IMR-90 (cell line): ENCODE measurements at regions not wholly inside any gene's neighbourhood (a gene's known extent, or its start where the extent isn't known, plus 50 kb on each side); places are given as distances from the start of the nearest gene placed in this dataset.

ENCODE experiments used
- ATAC-seq: fragments of 200-7000 bp; cut with Tn5 transposase; 2 replicates; pipeline ENCODE4 v1.9.1; 2020; ENCODE audit warnings: low read depth, mild to moderate bottlenecking, moderate library complexity
- BruUV-seq: library from RNA; stranded (reverse); fragments of 400-500 nt; replicated peaks from 2 replicates; lab custom pipeline; 2021; lab: Mats Ljungman, UMichigan
- CTCF ChIA-PET: fragments of 300-600 bp; formaldehyde crosslinking; extraction: SDS; loops from one replicate; lab custom pipeline; 2021; ENCODE audit warnings: antibody characterized with exemption; lab: Yijun Ruan, JAX
- POLR2A ChIA-PET: fragments of 300-600 bp; sonication (Branson Sonifier 250); formaldehyde crosslinking; loops from one replicate; lab custom pipeline; 2022; ENCODE audit warnings: antibody characterized with exemption; ENCODE audit not compliant: unreplicated experiment; lab: Charles Lee
- DNase-seq: peaks from one replicate; pipeline ENCODE4 v3.0.0; 2013
- H2AFZ ChIP-seq: replicated peaks from 2 replicates; pipeline ENCODE3; 2013; ENCODE audit warnings: low read length, mild to moderate bottlenecking; ENCODE audit not compliant: poor library complexity
- H2AK5ac ChIP-seq: 2 replicates; pipeline ENCODE4 v1.6.1; 2013; ENCODE audit warnings: low read depth, low read length, inconsistent platforms
- H2AK9ac ChIP-seq: replicated peaks from 2 replicates; pipeline ENCODE3; 2013; ENCODE audit warnings: mild to moderate bottlenecking, low read depth, low read length, moderate library complexity; ENCODE audit not compliant: poor library complexity
- H2BK120ac ChIP-seq: 2 replicates; pipeline ENCODE4 v1.6.1; 2013; ENCODE audit warnings: low read depth, low read length, inconsistent platforms
- H2BK15ac ChIP-seq: 3 replicates; pipeline ENCODE4 v1.6.1; 2013; ENCODE audit warnings: low read depth, low read length, inconsistent platforms
- H2BK20ac ChIP-seq: 2 replicates; pipeline ENCODE4 v1.6.1; 2013; ENCODE audit warnings: low read depth, mild to moderate bottlenecking, inconsistent platforms, low read length, moderate library complexity
- H2BK5ac ChIP-seq: 2 replicates; pipeline ENCODE4 v1.6.1; 2013; ENCODE audit warnings: mild to moderate bottlenecking, low read depth, low read length, inconsistent platforms; ENCODE audit not compliant: poor library complexity, severe bottlenecking
- H3K14ac ChIP-seq: replicated peaks from 2 replicates; pipeline ENCODE4 v1.6.1; 2013; ENCODE audit warnings: low read depth, low read length, inconsistent platforms
- H3K18ac ChIP-seq: 2 replicates; pipeline ENCODE4 v1.6.1; 2013; ENCODE audit warnings: low read depth, low read length, control low read depth
- H3K23ac ChIP-seq: 2 replicates; pipeline ENCODE4 v1.6.1; 2013; ENCODE audit warnings: low read depth, low read length, inconsistent platforms
- H3K27ac ChIP-seq: 2 replicates; pipeline ENCODE4 v1.5.1; 2013; ENCODE audit warnings: mild to moderate bottlenecking, control low read depth, low read length; ENCODE audit not compliant: insufficient read depth
- H3K27me3 ChIP-seq: 2 replicates; pipeline ENCODE4 v1.6.1; 2013; ENCODE audit warnings: low read length; ENCODE audit not compliant: control insufficient read depth, insufficient read depth
- H3K36me3 ChIP-seq: 2 replicates; pipeline ENCODE4 v1.6.1; 2013; ENCODE audit warnings: low read length, mixed read lengths; ENCODE audit not compliant: control insufficient read depth, insufficient read depth
- H3K4ac ChIP-seq: 2 replicates; pipeline ENCODE4 v1.6.1; 2013; ENCODE audit warnings: low read depth, low read length, inconsistent platforms
- H3K4me1 ChIP-seq: 2 replicates; pipeline ENCODE4 v1.6.1; 2013; ENCODE audit warnings: low read length, mixed read lengths; ENCODE audit not compliant: control insufficient read depth, insufficient read depth
- H3K4me2 ChIP-seq: 2 replicates; pipeline ENCODE4 v1.6.1; 2013; ENCODE audit warnings: low read depth, mild to moderate bottlenecking, control low read depth, low read length, moderate library complexity
- H3K4me3 ChIP-seq: 2 replicates; pipeline ENCODE4 v1.5.1; 2013; ENCODE audit warnings: low read depth, mild to moderate bottlenecking, control low read depth, low read length, moderate library complexity; ENCODE audit not compliant: insufficient read depth
- H3K56ac ChIP-seq: 2 replicates; pipeline ENCODE4 v1.6.1; 2013; ENCODE audit warnings: low read length, inconsistent platforms; ENCODE audit not compliant: insufficient read depth; ENCODE audit errors: extremely low read depth
- H3K79me1 ChIP-seq, 2 experiments: 2 replicates each; pipeline ENCODE4 v1.6.1; 2013; ENCODE audit warnings: low read length in 2 of 2, inconsistent platforms in 1 of 2, low read depth in 1 of 2
- H3K9ac ChIP-seq: 2 replicates; pipeline ENCODE4 v1.6.1; 2013; ENCODE audit warnings: low read depth, low read length, control low read depth
- H3K9me1 ChIP-seq: 2 replicates; pipeline ENCODE4 v1.6.1; 2013; ENCODE audit warnings: low read length, inconsistent platforms; ENCODE audit not compliant: insufficient read depth
- H3K9me3 ChIP-seq: 2 replicates; pipeline ENCODE4 v1.6.1; 2013; ENCODE audit warnings: low read length; ENCODE audit not compliant: control insufficient read depth, insufficient read depth
- H4K20me1 ChIP-seq: 2 replicates; pipeline ENCODE4 v1.6.1; 2013; ENCODE audit warnings: low read length, inconsistent platforms; ENCODE audit not compliant: insufficient read depth
- H4K5ac ChIP-seq: 2 replicates; pipeline ENCODE4 v1.6.1; 2013; ENCODE audit warnings: mild to moderate bottlenecking, low read depth, low read length, control low read depth
- H4K8ac ChIP-seq, 2 experiments: 2 replicates each; pipeline ENCODE4 v1.6.1; 2013; ENCODE audit warnings: low read depth in 2 of 2, low read length in 2 of 2, control low read depth in 1 of 2, inconsistent platforms in 1 of 2
- H4K91ac ChIP-seq: 2 replicates; pipeline ENCODE4 v1.6.1; 2013; ENCODE audit warnings: low read depth, low read length, inconsistent platforms; ENCODE audit not compliant: insufficient read depth
- BHLHE40 ChIP-seq: fragments of 150-350 bp; IDR thresholded peaks from 2 replicates; pipeline ENCODE4 v1.6.1; 2016; ENCODE audit warnings: mild to moderate bottlenecking, low read depth, low read length
- CEBPB ChIP-seq: IDR thresholded peaks from 2 replicates; pipeline ENCODE4 v1.6.1; 2012; ENCODE audit warnings: low read depth, low read length, improper control_type of control experiment
- CHD1 ChIP-seq: IDR thresholded peaks from 2 replicates; pipeline ENCODE4 v1.6.1; 2012; ENCODE audit warnings: low read depth, low read length, improper control_type of control experiment
- FOS ChIP-seq: fragments of 150-350 bp; IDR thresholded peaks from 2 replicates; pipeline ENCODE4 v1.6.1; 2016; ENCODE audit warnings: low read depth, low read length
- MAFK ChIP-seq: IDR thresholded peaks from 2 replicates; pipeline ENCODE4 v1.6.1; 2012; ENCODE audit warnings: low read depth, low read length, improper control_type of control experiment
- MAZ ChIP-seq: IDR thresholded peaks from 2 replicates; pipeline ENCODE4 v1.6.1; 2012; ENCODE audit warnings: low read depth, mild to moderate bottlenecking, low read length, improper control_type of control experiment, moderate library complexity, borderline replicate concordance
- MXI1 ChIP-seq: IDR thresholded peaks from 2 replicates; pipeline ENCODE4 v1.6.1; 2012; ENCODE audit warnings: low read depth, mild to moderate bottlenecking, low read length, moderate library complexity, borderline replicate concordance
- NFE2L2 ChIP-seq: fragments of 150-350 bp; IDR thresholded peaks from 2 replicates; pipeline ENCODE4 v1.6.1; 2016; ENCODE audit warnings: low read depth, mild to moderate bottlenecking, low read length
- POLR2A ChIP-seq: IDR thresholded peaks from 2 replicates; pipeline ENCODE4 v1.6.1; 2012; ENCODE audit warnings: mild to moderate bottlenecking, low read depth, low read length
- RAD21 ChIP-seq: IDR thresholded peaks from 2 replicates; pipeline ENCODE4 v1.6.1; 2012; ENCODE audit warnings: low read length, improper control_type of control experiment
- RFX5 ChIP-seq: IDR thresholded peaks from 2 replicates; pipeline ENCODE4 v1.8.0; 2012; ENCODE audit warnings: low read depth, mild to moderate bottlenecking, low read length, moderate library complexity
- SMC3 ChIP-seq: fragments of 150-350 bp; IDR thresholded peaks from 2 replicates; pipeline ENCODE4 v1.6.1; 2016; ENCODE audit warnings: low read depth, mild to moderate bottlenecking, antibody characterized with exemption, low read length, moderate library complexity
- WGBS, 2 experiments: methylation state at CpG; one replicate each; pipeline versions ENCODE4 v1.1.5 to v1.1.7; 2013; ENCODE audit warnings: missing lambda C conversion rate in 2 of 2; ENCODE audit not compliant: insufficient read length in 1 of 2; ENCODE audit errors: extremely low coverage in 2 of 2; 5-methylcytosine and 5-hydroxymethylcytosine counted together
- dilution Hi-C: fragments of 300-500 bp; cut with HindIII; formaldehyde crosslinking; loops from one replicate; pipeline ENCODE4 v1.14.3; 2018; ENCODE audit warnings: low sequenced_read_pairs; ENCODE audit not compliant: unreplicated experiment
- in situ Hi-C: fragments of 300-500 bp; cut with MboI; formaldehyde crosslinking; loops from 3 replicates; pipeline ENCODE4 v1.14.3; 2019; ENCODE audit warnings: low sequenced_read_pairs, inconsistent platforms, mixed read lengths
- intact Hi-C: fragments of 100-400 bp; cut with micrococcal nuclease; formaldehyde crosslinking; loops from 2 replicates; pipeline ENCODE4 v1.10.0; 2022
- TF ChIP-seq, protein P1 (sequence below): fragments of 150-350 bp; IDR thresholded peaks from 2 replicates; pipeline ENCODE4 v1.6.1; 2017; ENCODE audit warnings: mild to moderate bottlenecking, antibody characterized with exemption, low read length, low read depth
- TF ChIP-seq, protein P2 (sequence below): fragments of 150-350 bp; IDR thresholded peaks from 2 replicates; pipeline ENCODE4 v1.6.1; 2016; ENCODE audit warnings: low read depth, mild to moderate bottlenecking, low read length, moderate library complexity, borderline replicate concordance

DNA sequence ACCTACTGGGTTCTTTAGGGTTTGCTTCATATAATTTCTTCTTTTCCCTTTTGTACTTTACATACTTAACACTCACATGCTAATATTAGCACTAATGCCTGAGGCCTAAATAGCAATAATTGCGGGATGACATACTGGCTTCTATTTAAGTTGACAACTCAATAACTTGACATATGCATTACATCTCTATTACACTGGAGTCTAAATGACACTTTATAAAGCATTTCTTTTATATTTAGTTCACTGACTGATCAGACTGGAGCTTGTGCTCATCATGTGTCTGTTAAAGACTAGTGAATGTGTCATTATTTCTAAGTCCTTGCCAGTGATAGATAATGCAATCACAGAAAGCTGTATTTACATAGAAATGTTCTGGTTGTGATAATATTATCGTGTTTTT lies 472.1 kb upstream of the SEMA3A start:
- ATAC-seq (no peak), DNase-seq (no peak)
- Histone ChIP-seq H3K9me3 (no peaks in the 10 kb centered on the region), H3K4me3 (no peak overlapping the region), H3K4me1 (no peaks in the 10 kb centered on the region), H4K5ac (no peak overlapping the region), H4K20me1 (no peaks in the 10 kb centered on the region), H4K8ac (no peak overlapping the region), H2AFZ (no peak overlapping the region), H2BK15ac (no peak overlapping the region), H3K4me2 (no peak overlapping the region), H4K91ac (no peak overlapping the region), H3K14ac (no peak overlapping the region), H2BK5ac (no peak overlapping the region), H3K18ac (no peak overlapping the region), H3K36me3 (no peaks in the 10 kb centered on the region), H3K27me3 (no peaks in the 10 kb centered on the region), H2BK20ac (no peak overlapping the region), H3K23ac (no peak overlapping the region), H2BK120ac (no peak overlapping the region), H3K79me1 (no peaks in the 10 kb centered on the region), H3K4ac (no peak overlapping the region), H3K9ac (no peak overlapping the region), H3K9me1 (no peaks in the 10 kb centered on the region), H2AK5ac (no peak overlapping the region), H3K56ac (no peak overlapping the region), H2AK9ac (no peak overlapping the region), H3K27ac (no peak overlapping the region)
- WGBS, 2 experiments, result no CpG with 5 or more reads among the region's 2 CpGs
- POLR2A ChIA-PET, result no interaction called here
- dilution Hi-C loops, result no loop called here
- CTCF ChIA-PET, result no interaction called here
- intact Hi-C loops, result no loop called here
- in situ Hi-C loops, result no loop called here
- TF ChIP-seq CEBPB, result no peak
- no peak for TF ChIP-seq MAZ
- TF ChIP-seq, protein P1, sequence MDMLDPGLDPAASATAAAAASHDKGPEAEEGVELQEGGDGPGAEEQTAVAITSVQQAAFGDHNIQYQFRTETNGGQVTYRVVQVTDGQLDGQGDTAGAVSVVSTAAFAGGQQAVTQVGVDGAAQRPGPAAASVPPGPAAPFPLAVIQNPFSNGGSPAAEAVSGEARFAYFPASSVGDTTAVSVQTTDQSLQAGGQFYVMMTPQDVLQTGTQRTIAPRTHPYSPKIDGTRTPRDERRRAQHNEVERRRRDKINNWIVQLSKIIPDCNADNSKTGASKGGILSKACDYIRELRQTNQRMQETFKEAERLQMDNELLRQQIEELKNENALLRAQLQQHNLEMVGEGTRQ, result no peak
- TF ChIP-seq POLR2A, result no peak
- no peak for TF ChIP-seq RAD21
- TF ChIP-seq CHD1, result no peak
- no peak for TF ChIP-seq MAFK
- no peak for TF ChIP-seq FOS
- TF ChIP-seq NFE2L2, result no peak
- no peak for TF ChIP-seq BHLHE40
- no peak for TF ChIP-seq SMC3
- no peak for TF ChIP-seq MXI1
- no peak for TF ChIP-seq RFX5
- TF ChIP-seq, protein P2, sequence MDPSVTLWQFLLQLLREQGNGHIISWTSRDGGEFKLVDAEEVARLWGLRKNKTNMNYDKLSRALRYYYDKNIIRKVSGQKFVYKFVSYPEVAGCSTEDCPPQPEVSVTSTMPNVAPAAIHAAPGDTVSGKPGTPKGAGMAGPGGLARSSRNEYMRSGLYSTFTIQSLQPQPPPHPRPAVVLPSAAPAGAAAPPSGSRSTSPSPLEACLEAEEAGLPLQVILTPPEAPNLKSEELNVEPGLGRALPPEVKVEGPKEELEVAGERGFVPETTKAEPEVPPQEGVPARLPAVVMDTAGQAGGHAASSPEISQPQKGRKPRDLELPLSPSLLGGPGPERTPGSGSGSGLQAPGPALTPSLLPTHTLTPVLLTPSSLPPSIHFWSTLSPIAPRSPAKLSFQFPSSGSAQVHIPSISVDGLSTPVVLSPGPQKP, result no peak
- no TSS peak for BruUV-seq
